GM23338 (cell line): ENCODE measurements at regions not wholly inside any gene's neighbourhood (a gene's known extent, or its start where the extent isn't known, plus 50 kb on each side); places are given as distances from the start of the nearest gene placed in this dataset.
A peak's percentile ranks its signal among the peaks of the same experiment; 100 is the strongest.

ENCODE experiments used
- ATAC-seq: fragments of 200-7000 bp; cut with Tn5 transposase; 3 replicates; pipeline ENCODE4 v1.9.1; 2020
- DNase-seq: peaks from one replicate; pipeline ENCODE4 v3.0.0-alpha.2; 2015; ENCODE audit warnings: low spot score
- H2AFZ ChIP-seq: fragments of 200-600 bp; sonication (generic); 2 replicates; pipeline ENCODE4 v1.8.0; 2016; ENCODE audit warnings: antibody characterized with exemption, mild to moderate bottlenecking, moderate library complexity
- H3F3A ChIP-seq: fragments of 200-600 bp; sonication (generic); replicated peaks from 2 replicates; pipeline ENCODE4 v1.8.0; 2017; ENCODE audit warnings: antibody characterized with exemption, mixed run types, low read depth
- H3K27ac ChIP-seq: fragments of 200-600 bp; sonication (generic); 2 replicates; pipeline ENCODE4 v1.6.1; 2016; ENCODE audit warnings: low read depth
- H3K27me3 ChIP-seq: fragments of 200-600 bp; sonication (generic); 2 replicates; pipeline ENCODE4 v1.8.0; 2016; ENCODE audit warnings: mild to moderate bottlenecking, mixed run types, moderate library complexity; ENCODE audit not compliant: insufficient read depth
- H3K36me3 ChIP-seq: fragments of 200-600 bp; sonication (generic); 2 replicates; pipeline ENCODE4 v1.8.0; 2016; ENCODE audit warnings: mild to moderate bottlenecking; ENCODE audit not compliant: insufficient read depth
- H3K4me1 ChIP-seq: fragments of 200-600 bp; sonication (generic); 2 replicates; pipeline ENCODE4 v1.8.0; 2016; ENCODE audit warnings: mild to moderate bottlenecking, moderate library complexity; ENCODE audit not compliant: insufficient read depth
- H3K4me2 ChIP-seq: fragments of 200-600 bp; sonication (generic); 2 replicates; pipeline ENCODE4 v1.7.1; 2017; ENCODE audit warnings: mixed run types
- H3K4me3 ChIP-seq: fragments of 200-600 bp; sonication (generic); 2 replicates; pipeline ENCODE4 v1.6.1; 2016; ENCODE audit warnings: mixed run types
- H3K79me2 ChIP-seq: fragments of 200-600 bp; sonication (generic); replicated peaks from 2 replicates; pipeline ENCODE4 v1.8.0; 2017; ENCODE audit warnings: mild to moderate bottlenecking; ENCODE audit not compliant: insufficient read depth
- H3K9me2 ChIP-seq: fragments of 200-600 bp; sonication (generic); 2 replicates; pipeline ENCODE4 v1.8.0; 2017; ENCODE audit not compliant: insufficient read depth
- H4K20me1 ChIP-seq: fragments of 200-600 bp; sonication (generic); replicated peaks from 2 replicates; pipeline ENCODE4 v1.8.0; 2017; ENCODE audit warnings: mild to moderate bottlenecking; ENCODE audit not compliant: insufficient read depth
- H3K27ac Mint-ChIP-seq: 2 replicates; pipeline ENCODE4 v1.8.0; 2020; ENCODE audit warnings: inconsistent platforms, mild to moderate bottlenecking, moderate library complexity, mixed read lengths
- H3K27me3 Mint-ChIP-seq: 3 replicates; pipeline ENCODE4 v1.8.0; 2022; ENCODE audit warnings: low read depth, mild to moderate bottlenecking, moderate library complexity, mixed read lengths, inconsistent platforms; ENCODE audit not compliant: insufficient read depth, poor library complexity
- H3K36me3 Mint-ChIP-seq: 3 replicates; pipeline ENCODE4 v1.8.0; 2021; ENCODE audit warnings: low read depth, mild to moderate bottlenecking, inconsistent platforms, moderate library complexity, mixed read lengths
- H3K4me1 Mint-ChIP-seq: 3 replicates; pipeline ENCODE4 v1.8.0; 2020; ENCODE audit warnings: mild to moderate bottlenecking, inconsistent platforms, mixed read lengths
- H3K4me3 Mint-ChIP-seq: 3 replicates; pipeline ENCODE4 v1.8.0; 2021; ENCODE audit warnings: moderate library complexity, mild to moderate bottlenecking, inconsistent platforms, mixed read lengths
- H3K9me3 Mint-ChIP-seq: 3 replicates; pipeline ENCODE4 v1.8.0; 2020; ENCODE audit warnings: moderate library complexity, mild to moderate bottlenecking, inconsistent platforms, mixed read lengths
- CREB1 ChIP-seq: fragments of 250-450 bp; sonication (Bioruptor Pico); IDR thresholded peaks from 2 replicates; pipeline ENCODE4 v1.5.0; 2020; ENCODE audit warnings: low read depth, mild to moderate bottlenecking, moderate library complexity
- CTCF ChIP-seq, 2 experiments: fragments of 200-600 bp in 1 of 2; sonication (generic) in 1 of 2; conservative IDR thresholded peaks; 2 replicates each; pipeline versions ENCODE4 v1.5.1 to v1.6.1; 2016 to 2017; ENCODE audit warnings: antibody characterized with exemption in 2 of 2, low read depth in 2 of 2, mild to moderate bottlenecking in 2 of 2, moderate library complexity in 1 of 2
- EZH2 ChIP-seq: fragments of 200-600 bp; sonication (generic); IDR thresholded peaks from one replicate; pipeline ENCODE4 v1.8.0; 2017; ENCODE audit warnings: antibody characterized with exemption, mild to moderate bottlenecking, low read depth; ENCODE audit not compliant: unreplicated experiment
- EZH2phosphoT487 ChIP-seq: fragments of 200-600 bp; sonication (generic); IDR thresholded peaks from one replicate; pipeline ENCODE4 v1.8.1; 2018; ENCODE audit warnings: antibody characterized with exemption; ENCODE audit not compliant: unreplicated experiment
- JUNB ChIP-seq: IDR thresholded peaks from one replicate; pipeline ENCODE4 v1.6.1; 2016; ENCODE audit warnings: antibody characterized with exemption; ENCODE audit not compliant: unreplicated experiment
- NANOG ChIP-seq: IDR thresholded peaks from 2 replicates; pipeline ENCODE4 v1.6.1; 2016; ENCODE audit warnings: antibody characterized with exemption, borderline replicate concordance
- POLR2AphosphoS5 ChIP-seq: IDR thresholded peaks from 2 replicates; pipeline ENCODE4 v1.6.1; 2016; ENCODE audit warnings: antibody characterized with exemption, low read depth
- STAT1 ChIP-seq: IDR thresholded peaks from one replicate; pipeline ENCODE4 v1.6.1; 2016; ENCODE audit warnings: antibody characterized with exemption; ENCODE audit not compliant: unreplicated experiment
- ZNF114 ChIP-seq: fragments of 250-450 bp; sonication (Bioruptor Pico); IDR thresholded peaks from 2 replicates; pipeline ENCODE4 v1.5.0; 2020; ENCODE audit warnings: mild to moderate bottlenecking, moderate library complexity
- ZNF331 ChIP-seq: fragments of 250-450 bp; sonication (Bioruptor Pico); IDR thresholded peaks from 2 replicates; pipeline ENCODE4 v1.5.0; 2020; ENCODE audit warnings: low read depth, mild to moderate bottlenecking, moderate library complexity
- TF ChIP-seq, protein P1 (sequence below): IDR thresholded peaks from one replicate; pipeline ENCODE4 v1.6.1; 2018; ENCODE audit warnings: antibody characterized with exemption; ENCODE audit not compliant: unreplicated experiment

DNA sequence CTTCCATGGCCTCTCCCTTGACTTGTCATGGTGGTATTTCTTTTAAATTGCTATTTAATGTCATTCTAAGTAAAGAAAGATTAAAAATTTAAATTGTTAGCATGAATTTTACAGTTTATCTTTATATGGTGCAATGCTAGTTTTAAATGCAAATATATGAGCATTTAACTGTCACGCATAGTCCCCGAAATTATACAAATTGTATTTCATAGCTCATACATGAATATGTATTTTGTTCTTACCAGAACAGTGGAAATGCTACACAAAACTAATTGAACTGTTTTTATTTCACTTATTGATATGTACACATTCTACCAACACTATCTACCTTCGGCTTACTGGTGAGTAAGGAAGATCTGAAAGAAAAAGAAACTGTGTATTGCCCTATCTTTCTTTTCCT lies 125.8 kb downstream of the CARTPT start (continued):
- no peak for TF ChIP-seq CTCF (conservative IDR thresholded peaks at IDR 0.05; ENCODE audit: low read depth in 2 of 2)
- no peak for TF ChIP-seq CREB1 (CRISPR knock-in tag)
- no peak for TF ChIP-seq ZNF114 (CRISPR knock-in tag)
- TF ChIP-seq POLR2AphosphoS5, result no peak
- no peak for TF ChIP-seq ZNF331
- no peak for TF ChIP-seq EZH2phosphoT487
- TF ChIP-seq, protein P1, sequence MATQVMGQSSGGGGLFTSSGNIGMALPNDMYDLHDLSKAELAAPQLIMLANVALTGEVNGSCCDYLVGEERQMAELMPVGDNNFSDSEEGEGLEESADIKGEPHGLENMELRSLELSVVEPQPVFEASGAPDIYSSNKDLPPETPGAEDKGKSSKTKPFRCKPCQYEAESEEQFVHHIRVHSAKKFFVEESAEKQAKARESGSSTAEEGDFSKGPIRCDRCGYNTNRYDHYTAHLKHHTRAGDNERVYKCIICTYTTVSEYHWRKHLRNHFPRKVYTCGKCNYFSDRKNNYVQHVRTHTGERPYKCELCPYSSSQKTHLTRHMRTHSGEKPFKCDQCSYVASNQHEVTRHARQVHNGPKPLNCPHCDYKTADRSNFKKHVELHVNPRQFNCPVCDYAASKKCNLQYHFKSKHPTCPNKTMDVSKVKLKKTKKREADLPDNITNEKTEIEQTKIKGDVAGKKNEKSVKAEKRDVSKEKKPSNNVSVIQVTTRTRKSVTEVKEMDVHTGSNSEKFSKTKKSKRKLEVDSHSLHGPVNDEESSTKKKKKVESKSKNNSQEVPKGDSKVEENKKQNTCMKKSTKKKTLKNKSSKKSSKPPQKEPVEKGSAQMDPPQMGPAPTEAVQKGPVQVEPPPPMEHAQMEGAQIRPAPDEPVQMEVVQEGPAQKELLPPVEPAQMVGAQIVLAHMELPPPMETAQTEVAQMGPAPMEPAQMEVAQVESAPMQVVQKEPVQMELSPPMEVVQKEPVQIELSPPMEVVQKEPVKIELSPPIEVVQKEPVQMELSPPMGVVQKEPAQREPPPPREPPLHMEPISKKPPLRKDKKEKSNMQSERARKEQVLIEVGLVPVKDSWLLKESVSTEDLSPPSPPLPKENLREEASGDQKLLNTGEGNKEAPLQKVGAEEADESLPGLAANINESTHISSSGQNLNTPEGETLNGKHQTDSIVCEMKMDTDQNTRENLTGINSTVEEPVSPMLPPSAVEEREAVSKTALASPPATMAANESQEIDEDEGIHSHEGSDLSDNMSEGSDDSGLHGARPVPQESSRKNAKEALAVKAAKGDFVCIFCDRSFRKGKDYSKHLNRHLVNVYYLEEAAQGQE, result no peak
- TF ChIP-seq EZH2, result no peak
- TF ChIP-seq JUNB, result no peak

DNA sequence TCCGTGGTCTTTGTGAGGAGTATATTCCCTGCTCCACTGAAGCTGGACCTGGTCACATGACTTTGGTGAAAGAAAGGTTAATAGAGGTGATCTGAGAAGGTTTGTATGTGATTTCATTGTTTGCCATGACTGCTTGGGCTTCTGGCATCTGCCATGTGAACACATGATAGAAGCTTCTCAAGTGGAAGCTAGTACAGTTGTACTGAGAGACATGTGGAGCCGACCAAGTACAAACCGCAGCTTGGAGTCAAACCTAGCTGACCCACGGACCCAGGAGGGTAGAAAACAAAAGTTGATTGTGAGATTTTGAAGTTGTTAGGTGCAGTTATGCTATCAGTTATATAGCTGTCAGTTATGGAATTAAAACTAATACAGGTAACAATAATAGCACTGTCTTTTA lies 140.4 kb downstream of the CARTPT start:
- no peaks in the 10 kb centered on the region for H3K79me2 ChIP-seq
- Mint-ChIP-seq H3K4me3 (no peak overlapping the region), H3K27ac (no peak overlapping the region), H3K4me1 (peaks cover 12% of the 10 kb centered on the region; the same call in 2 of the 3 replicates), H3K9me3 (peaks cover 25% of the 10 kb centered on the region; the same call in 2 of the 3 replicates), H3K36me3 (0 out of 3 replicates have a peak, but pooled peaks cover 3% of the 10 kb centered on the region), H3K27me3 (no peaks in the 10 kb centered on the region)
- H3K4me3 ChIP-seq, result no peak overlapping the region
- H3K9me2 ChIP-seq, result no peaks in the 10 kb centered on the region; the same call in 1 of the 2 replicates
- 0 out of 2 replicates have a peak, but pooled peaks cover 4% of the 10 kb centered on the region for H3K36me3 ChIP-seq
- no peaks in the 10 kb centered on the region for H3K27me3 ChIP-seq
- no peak for DNase-seq
- no peak overlapping the region for H3K4me2 ChIP-seq
- no peak for ATAC-seq
- peak overlapping the region; percentile 28 for H2AFZ ChIP-seq
- no peaks in the 10 kb centered on the region for H4K20me1 ChIP-seq
- H3K4me1 ChIP-seq, result no peaks in the 10 kb centered on the region
- no peaks in the 10 kb centered on the region for H3F3A ChIP-seq
- H3K27ac ChIP-seq, result no peak overlapping the region
- TF ChIP-seq STAT1 (no peak), ZNF114 (CRISPR knock-in tag) (no peak), EZH2 (no peak), POLR2AphosphoS5 (no peak), CREB1 (CRISPR knock-in tag) (no peak), EZH2phosphoT487 (no peak), JUNB (no peak), NANOG (no peak)
- TF ChIP-seq, protein P1, result no peak
